Tibial artery (tissue), 4 donors: ENCODE measurements at regions not wholly inside any gene's neighbourhood (a gene's known extent, or its start where the extent isn't known, plus 50 kb on each side); places are given as distances from the start of the nearest gene placed in this dataset.
A peak's percentile ranks its signal among the peaks of the same experiment; 100 is the strongest.

Experiments
- DNase-seq, 2 donors: peaks; one replicate each; pipeline ENCODE4 v3.0.0-alpha.2; 2019
- H3K27ac ChIP-seq, 2 donors: fragments of 200-600 bp; sonication (generic) in 1 of 2; 1 replicate in 1 of 2; 2 replicates in 1 of 2; pipeline ENCODE4 v1.5.1; 2018 to 2019; ENCODE audit warnings: mild to moderate bottlenecking in 1 of 2
- H3K27me3 ChIP-seq, 2 donors: fragments of 200-600 bp; sonication (generic) in 1 of 2; one replicate each; pipeline versions ENCODE4 v1.5.1 to v1.6.0; 2016 to 2019
- H3K36me3 ChIP-seq, 3 donors: fragments of 200-600 bp; sonication (generic) in 2 of 3; one replicate each; pipeline ENCODE4 v1.5.1; 2016 to 2019; ENCODE audit warnings: mild to moderate bottlenecking in 2 of 3
- H3K4me1 ChIP-seq, 4 donors: fragments of 200-600 bp; sonication (generic) in 2 of 4; 1 replicate in 3 of 4; 2 replicates in 1 of 4; pipeline ENCODE4 v1.5.1; 2016 to 2019
- H3K4me3 ChIP-seq, 2 donors: fragments of 200-600 bp; sonication (generic) in 1 of 2; 1 replicate in 1 of 2; 2 replicates in 1 of 2; pipeline ENCODE4 v1.5.1; 2018 to 2019; ENCODE audit warnings: mild to moderate bottlenecking in 2 of 2
- H3K9me3 ChIP-seq, 3 donors: fragments of 200-600 bp; sonication (generic) in 1 of 3; one replicate each; pipeline ENCODE4 v1.5.1; 2016 to 2019
- intact Hi-C: fragments of 100-400 bp; cut with DNase I; formaldehyde crosslinking; loops from one replicate; pipeline ENCODE4 v1.15.0; 2023; ENCODE audit warnings: low total_unique reads
- TF ChIP-seq, protein P1 (sequence below), 2 experiments: fragments of 200-600 bp in 1 of 2; fragments of 450-650 bp in 1 of 2; IDR thresholded peaks; one replicate each; pipeline ENCODE4 v1.5.1; 2017 to 2019; ENCODE audit warnings: antibody characterized with exemption in 2 of 2, mild to moderate bottlenecking in 1 of 2, moderate library complexity in 1 of 2

DNA sequence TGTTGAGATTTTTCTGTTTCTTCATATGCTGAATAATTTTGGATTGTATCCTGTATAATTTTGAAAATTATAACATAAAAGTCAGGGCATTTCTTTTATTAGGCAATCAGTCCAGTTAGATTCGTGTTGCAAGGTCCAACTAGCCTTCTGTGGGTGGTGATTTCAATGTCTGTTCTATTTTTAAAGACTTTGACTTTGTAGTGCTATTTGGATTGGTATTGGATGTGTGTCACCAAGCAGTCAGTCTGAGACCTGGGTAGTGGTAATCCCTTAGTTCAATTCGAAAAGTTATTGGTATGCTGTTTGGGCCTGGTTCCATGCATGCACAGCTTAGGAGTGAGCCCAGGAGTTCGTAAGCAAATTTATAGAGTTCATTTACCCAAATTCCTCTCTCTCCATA is 82.2 kb downstream of the EPDR1 start:
- no peaks in the 10 kb centered on the region for H3K36me3 ChIP-seq
- no peaks in the 10 kb centered on the region for H3K27me3 ChIP-seq
- H3K9me3 ChIP-seq: no peaks in the 10 kb centered on the region
- peak overlapping the region; percentile 25 to 29 for H3K27ac ChIP-seq
- peaks cover 0 to 43% (median 20%) of the 10 kb centered on the region in 4 donors for H3K4me1 ChIP-seq
- peak overlapping the region in 1 of 2 donors; percentile 4 for H3K4me3 ChIP-seq
- TF ChIP-seq, protein P1, sequence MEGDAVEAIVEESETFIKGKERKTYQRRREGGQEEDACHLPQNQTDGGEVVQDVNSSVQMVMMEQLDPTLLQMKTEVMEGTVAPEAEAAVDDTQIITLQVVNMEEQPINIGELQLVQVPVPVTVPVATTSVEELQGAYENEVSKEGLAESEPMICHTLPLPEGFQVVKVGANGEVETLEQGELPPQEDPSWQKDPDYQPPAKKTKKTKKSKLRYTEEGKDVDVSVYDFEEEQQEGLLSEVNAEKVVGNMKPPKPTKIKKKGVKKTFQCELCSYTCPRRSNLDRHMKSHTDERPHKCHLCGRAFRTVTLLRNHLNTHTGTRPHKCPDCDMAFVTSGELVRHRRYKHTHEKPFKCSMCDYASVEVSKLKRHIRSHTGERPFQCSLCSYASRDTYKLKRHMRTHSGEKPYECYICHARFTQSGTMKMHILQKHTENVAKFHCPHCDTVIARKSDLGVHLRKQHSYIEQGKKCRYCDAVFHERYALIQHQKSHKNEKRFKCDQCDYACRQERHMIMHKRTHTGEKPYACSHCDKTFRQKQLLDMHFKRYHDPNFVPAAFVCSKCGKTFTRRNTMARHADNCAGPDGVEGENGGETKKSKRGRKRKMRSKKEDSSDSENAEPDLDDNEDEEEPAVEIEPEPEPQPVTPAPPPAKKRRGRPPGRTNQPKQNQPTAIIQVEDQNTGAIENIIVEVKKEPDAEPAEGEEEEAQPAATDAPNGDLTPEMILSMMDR (IDR thresholded peaks at IDR 0.05): no peak
- DNase-seq: no peak
- intact Hi-C loops: no loop called here

DNA sequence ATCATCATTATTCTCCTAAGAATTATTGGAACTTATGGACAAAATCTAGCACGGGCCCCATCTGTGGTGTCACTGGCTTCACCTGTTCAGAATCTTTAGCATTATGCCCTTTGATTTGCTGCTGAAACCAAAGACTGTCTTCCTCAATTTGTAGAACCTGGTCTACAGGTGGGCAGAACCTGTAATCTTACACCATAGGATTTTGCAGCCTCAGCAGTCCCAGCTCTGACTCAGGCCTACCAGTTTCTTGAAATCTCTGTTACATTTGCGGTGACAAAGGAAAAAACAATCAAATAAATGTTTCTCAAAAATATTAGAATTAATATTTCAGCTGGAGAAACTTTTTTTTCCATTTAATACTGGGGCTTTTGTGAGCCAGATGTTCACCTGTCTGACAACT is 86.1 kb downstream of the EPDR1 start:
- no peak for DNase-seq
- Histone ChIP-seq H3K9me3 (peaks cover 0 to 4% (median 0%) of the 10 kb centered on the region in 3 donors), H3K27ac (no peak overlapping the region), H3K36me3 (no peaks in the 10 kb centered on the region), H3K4me1 (peaks cover 0 to 19% (median 11%) of the 10 kb centered on the region in 4 donors), H3K27me3 (no peaks in the 10 kb centered on the region), H3K4me3 (no peak overlapping the region)
- intact Hi-C loops: no loop called here
- TF ChIP-seq, protein P1 (IDR thresholded peaks at IDR 0.05): no peak

DNA sequence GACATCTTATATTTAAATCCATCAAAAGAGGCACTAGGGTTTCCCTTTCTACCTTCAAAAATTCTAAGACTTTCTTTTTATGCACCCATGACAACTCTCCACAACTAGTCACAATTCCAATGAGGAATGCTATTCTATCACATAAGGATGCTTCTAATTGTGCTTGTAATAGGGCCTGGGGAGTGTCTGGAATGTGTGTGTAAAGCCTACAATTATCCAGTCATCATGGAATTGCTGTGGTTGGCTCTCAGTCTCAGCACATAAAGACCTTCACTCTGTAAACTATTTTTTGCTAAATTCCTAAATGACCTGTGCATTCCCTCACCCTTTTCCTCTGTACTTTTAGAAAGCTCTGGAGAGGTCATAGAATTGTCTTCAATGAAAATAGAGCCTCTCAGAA is 86.7 kb downstream of the EPDR1 start:
- no peak overlapping the region for H3K4me3 ChIP-seq
- DNase-seq: no peak
- peaks cover 0 to 4% (median 0%) of the 10 kb centered on the region in 3 donors for H3K9me3 ChIP-seq
- H3K27me3 ChIP-seq: no peaks in the 10 kb centered on the region
- no peak overlapping the region for H3K27ac ChIP-seq
- no peaks in the 10 kb centered on the region for H3K36me3 ChIP-seq
- TF ChIP-seq, protein P1 (IDR thresholded peaks at IDR 0.05): no peak
- intact Hi-C loops: no loop called here
- peaks cover 0 to 14% (median 9%) of the 10 kb centered on the region in 4 donors for H3K4me1 ChIP-seq

DNA sequence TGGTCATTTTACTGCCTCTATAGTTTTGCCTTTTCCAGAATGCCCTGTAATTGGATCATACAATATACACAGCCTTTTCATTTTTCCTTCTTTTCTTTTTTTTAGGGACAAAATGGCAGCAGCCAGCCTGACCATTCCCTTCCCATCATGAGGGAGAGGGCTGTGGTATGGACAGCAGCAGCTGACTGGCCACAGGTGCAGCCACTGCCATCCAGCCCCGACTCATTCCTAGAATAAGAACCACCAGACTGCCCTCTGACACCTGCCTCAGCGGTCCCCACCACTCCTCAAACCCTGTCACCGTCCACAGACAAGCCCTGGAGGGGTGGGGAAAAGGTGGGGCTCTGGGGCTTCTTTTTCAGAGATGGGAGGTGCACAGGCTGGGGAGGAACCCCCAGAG is 92.8 kb downstream of the EPDR1 start:
- intact Hi-C loops: no loop called here
- no peaks in the 10 kb centered on the region for H3K36me3 ChIP-seq
- H3K9me3 ChIP-seq: peaks cover 0 to 4% (median 0%) of the 10 kb centered on the region in 3 donors
- TF ChIP-seq, protein P1 (IDR thresholded peaks at IDR 0.05): no peak
- H3K27ac ChIP-seq: no peak overlapping the region
- no peak overlapping the region for H3K4me3 ChIP-seq
- H3K27me3 ChIP-seq: no peaks in the 10 kb centered on the region
- no peaks in the 10 kb centered on the region for H3K4me1 ChIP-seq
- no peak for DNase-seq

DNA sequence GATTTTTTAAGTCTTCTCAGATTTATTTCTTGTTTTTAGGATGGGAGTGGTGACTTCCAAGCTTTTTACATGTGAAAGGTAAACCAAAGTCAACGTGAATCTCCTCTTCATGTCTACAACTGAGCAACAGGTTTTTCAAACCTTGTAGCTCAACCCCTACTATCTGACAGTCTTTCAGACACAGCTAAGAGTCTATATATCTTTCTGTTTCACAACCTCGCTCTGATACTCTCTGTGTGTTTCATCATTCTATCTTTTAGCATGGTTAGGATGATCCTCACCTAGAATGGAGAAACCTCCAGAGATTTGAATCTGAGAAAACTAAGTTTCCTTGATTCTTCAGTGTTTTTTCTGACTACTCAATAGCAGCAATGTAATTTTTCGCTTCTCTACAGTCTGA is 96.1 kb downstream of the EPDR1 start:
- intact Hi-C loops: no loop called here

More for the DNA sequence above, 96.1 kb downstream of the EPDR1 start:
- H3K4me1 ChIP-seq: no peaks in the 10 kb centered on the region
- H3K27me3 ChIP-seq: no peaks in the 10 kb centered on the region
- H3K4me3 ChIP-seq: no peak overlapping the region
- DNase-seq: no peak
- H3K36me3 ChIP-seq: no peaks in the 10 kb centered on the region
- TF ChIP-seq, protein P1 (IDR thresholded peaks at IDR 0.05): no peak
- no peaks in the 10 kb centered on the region for H3K9me3 ChIP-seq
- no peak overlapping the region for H3K27ac ChIP-seq
